DOHH2 (cell line): ENCODE measurements at regions not wholly inside any gene's neighbourhood (a gene's known extent, or its start where the extent isn't known, plus 50 kb on each side); places are given as distances from the start of the nearest gene placed in this dataset.
"Not testable (repeated sequence)": the region's sequence is repeated elsewhere in the genome, so short reads cannot be mapped to it uniquely, and the experiment has no call there.

Experiments used
- H3F3A ChIP-seq: fragments of 200-600 bp; sonication (generic), shearing (Covaris generic); 2 replicates; pipeline ENCODE4 v1.6.0; 2016; ENCODE audit warnings: antibody characterized with exemption, mild to moderate bottlenecking; ENCODE audit not compliant: control insufficient read depth, insufficient read depth
- H3K27ac ChIP-seq: fragments of 200-600 bp; sonication (generic); 2 replicates; pipeline ENCODE4 v1.5.1; 2014; ENCODE audit warnings: low read depth, mild to moderate bottlenecking, low read length, moderate library complexity
- H3K27me3 ChIP-seq: fragments of 200-600 bp; sonication (generic); 2 replicates; pipeline ENCODE4 v1.6.1; 2014; ENCODE audit warnings: mild to moderate bottlenecking, low read length, mixed read lengths; ENCODE audit not compliant: control insufficient read depth
- H3K36me3 ChIP-seq: fragments of 200-600 bp; sonication (generic); 2 replicates; pipeline ENCODE4 v1.6.1; 2014; ENCODE audit warnings: mild to moderate bottlenecking, low read length, moderate library complexity, mixed read lengths; ENCODE audit not compliant: control insufficient read depth
- H3K4me1 ChIP-seq: fragments of 200-600 bp; sonication (generic); 2 replicates; pipeline ENCODE4 v1.6.1; 2014; ENCODE audit warnings: mild to moderate bottlenecking, low read length, mixed read lengths; ENCODE audit not compliant: control insufficient read depth
- H3K4me2 ChIP-seq: fragments of 200-600 bp; sonication (generic); 2 replicates; pipeline ENCODE4 v1.6.0; 2014; ENCODE audit warnings: mild to moderate bottlenecking, low read length, moderate library complexity
- H3K4me3 ChIP-seq: fragments of 200-600 bp; sonication (generic); 2 replicates; pipeline ENCODE4 v1.5.1; 2014; ENCODE audit warnings: mild to moderate bottlenecking, low read length, mixed read lengths
- H3K79me2 ChIP-seq: fragments of 200-600 bp; sonication (generic); 2 replicates; pipeline ENCODE4 v1.6.1; 2014; ENCODE audit warnings: mild to moderate bottlenecking, low read length, mixed read lengths; ENCODE audit not compliant: control insufficient read depth
- H3K9me2 ChIP-seq: fragments of 200-600 bp; sonication (generic); replicated peaks from 2 replicates; pipeline ENCODE4 v1.6.1; 2014; ENCODE audit warnings: mild to moderate bottlenecking, low read length, mixed read lengths; ENCODE audit not compliant: control insufficient read depth
- H3K9me3 ChIP-seq: fragments of 200-600 bp; sonication (generic); 2 replicates; pipeline ENCODE4 v1.6.1; 2014; ENCODE audit warnings: antibody characterized with exemption, low read length, mixed read lengths; ENCODE audit not compliant: control insufficient read depth, insufficient read depth
- H4K20me1 ChIP-seq: fragments of 200-600 bp; sonication (generic); 2 replicates; pipeline ENCODE4 v1.6.0; 2014; ENCODE audit warnings: low read depth, mild to moderate bottlenecking, antibody characterized with exemption, low read length, moderate library complexity; ENCODE audit not compliant: control insufficient read depth, insufficient read depth
- EZH2phosphoT487 ChIP-seq: fragments of 200-600 bp; sonication (generic); IDR thresholded peaks from 2 replicates; pipeline ENCODE4 v1.6.1; 2017; ENCODE audit warnings: borderline replicate concordance, mild to moderate bottlenecking, antibody characterized with exemption, low read length, moderate library complexity, mixed read lengths
- TF ChIP-seq, protein P1 (sequence below): fragments of 200-600 bp; sonication (generic); IDR thresholded peaks from one replicate; pipeline ENCODE4 v1.5.1; 2014; ENCODE audit warnings: antibody characterized with exemption, mild to moderate bottlenecking, low read depth, low read length; ENCODE audit not compliant: poor library complexity, severe bottlenecking

DNA sequence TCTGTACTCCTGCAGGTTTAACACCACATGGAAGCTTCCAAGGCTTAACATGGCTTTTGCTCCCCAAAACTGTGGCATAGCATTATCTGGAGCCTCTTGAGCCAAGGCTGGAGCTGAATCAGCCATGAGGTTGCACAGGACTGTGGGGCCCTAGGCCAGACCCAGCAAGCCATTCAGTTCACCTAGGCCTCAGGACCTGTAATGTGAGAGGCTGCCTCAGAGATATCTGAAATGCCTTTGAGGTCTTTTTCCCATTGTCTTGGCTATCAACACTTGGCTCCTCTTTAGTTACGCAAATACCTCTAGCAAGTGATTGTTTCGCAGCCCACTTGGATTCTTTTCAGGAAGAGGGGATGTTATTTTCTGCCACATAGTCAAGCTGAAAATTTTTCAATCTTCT is 72.0 kb downstream of the VPREB1 start:
- Histone ChIP-seq H3K79me2 (peaks cover 35% of the 10 kb centered on the region), H3K27me3 (no peaks in the 10 kb centered on the region), H3K4me3 (no peak overlapping the region), H3K36me3 (peaks cover 65% of the 10 kb centered on the region), H4K20me1 (no peaks in the 10 kb centered on the region), H3K4me1 (peaks cover 39% of the 10 kb centered on the region), H3K4me2 (no peak overlapping the region), H3K27ac (0 out of 2 replicates have a peak overlapping the region, but pooled peaks have one; percentile 49), H3K9me3 (no peaks in the 10 kb centered on the region), H3F3A (peaks cover 16% of the 10 kb centered on the region; the same call in 1 of the 2 replicates), H3K9me2 (no peaks in the 10 kb centered on the region)
- no peak for TF ChIP-seq EZH2phosphoT487
- TF ChIP-seq, protein P1, sequence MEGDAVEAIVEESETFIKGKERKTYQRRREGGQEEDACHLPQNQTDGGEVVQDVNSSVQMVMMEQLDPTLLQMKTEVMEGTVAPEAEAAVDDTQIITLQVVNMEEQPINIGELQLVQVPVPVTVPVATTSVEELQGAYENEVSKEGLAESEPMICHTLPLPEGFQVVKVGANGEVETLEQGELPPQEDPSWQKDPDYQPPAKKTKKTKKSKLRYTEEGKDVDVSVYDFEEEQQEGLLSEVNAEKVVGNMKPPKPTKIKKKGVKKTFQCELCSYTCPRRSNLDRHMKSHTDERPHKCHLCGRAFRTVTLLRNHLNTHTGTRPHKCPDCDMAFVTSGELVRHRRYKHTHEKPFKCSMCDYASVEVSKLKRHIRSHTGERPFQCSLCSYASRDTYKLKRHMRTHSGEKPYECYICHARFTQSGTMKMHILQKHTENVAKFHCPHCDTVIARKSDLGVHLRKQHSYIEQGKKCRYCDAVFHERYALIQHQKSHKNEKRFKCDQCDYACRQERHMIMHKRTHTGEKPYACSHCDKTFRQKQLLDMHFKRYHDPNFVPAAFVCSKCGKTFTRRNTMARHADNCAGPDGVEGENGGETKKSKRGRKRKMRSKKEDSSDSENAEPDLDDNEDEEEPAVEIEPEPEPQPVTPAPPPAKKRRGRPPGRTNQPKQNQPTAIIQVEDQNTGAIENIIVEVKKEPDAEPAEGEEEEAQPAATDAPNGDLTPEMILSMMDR = no peak

DNA sequence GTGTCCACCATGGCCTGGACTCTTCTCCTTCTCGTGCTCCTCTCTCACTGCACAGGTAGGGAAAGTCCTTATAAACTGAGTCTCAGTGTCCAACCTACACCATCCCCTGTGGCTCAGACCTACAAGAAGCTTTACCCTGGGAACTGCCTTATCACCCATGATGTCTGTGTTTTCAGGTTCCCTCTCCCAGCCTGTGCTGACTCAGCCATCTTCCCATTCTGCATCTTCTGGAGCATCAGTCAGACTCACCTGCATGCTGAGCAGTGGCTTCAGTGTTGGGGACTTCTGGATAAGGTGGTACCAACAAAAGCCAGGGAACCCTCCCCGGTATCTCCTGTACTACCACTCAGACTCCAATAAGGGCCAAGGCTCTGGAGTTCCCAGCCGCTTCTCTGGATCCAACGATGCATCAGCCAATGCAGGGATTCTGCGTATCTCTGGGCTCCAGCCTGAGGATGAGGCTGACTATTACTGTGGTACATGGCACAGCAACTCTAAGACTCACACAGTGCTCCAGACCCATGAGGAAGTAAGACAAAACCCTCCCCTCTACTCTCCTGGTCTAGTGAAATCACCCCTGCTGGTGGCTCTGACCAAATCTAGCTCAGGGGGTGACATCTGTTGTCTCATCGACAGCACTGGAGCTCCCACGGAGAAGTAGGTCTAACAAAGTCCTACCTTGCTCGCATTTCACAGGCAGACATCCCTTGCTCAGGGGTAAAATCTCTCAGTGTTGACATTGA is 74.3 kb downstream of the VPREB1 start:
- TF ChIP-seq EZH2phosphoT487 = no peak
- TF ChIP-seq, protein P1 = no peak
- Histone ChIP-seq H3K27me3 (no peaks in the 10 kb centered on the region), H4K20me1 (no peaks in the 10 kb centered on the region), H3K4me2 (peak overlapping the region; percentile 58), H3K79me2 (peaks cover 25% of the 10 kb centered on the region), H3K4me1 (peaks cover 58% of the 10 kb centered on the region), H3K4me3 (no peak overlapping the region), H3F3A (peaks cover 16% of the 10 kb centered on the region; the same call in 1 of the 2 replicates), H3K36me3 (peaks cover 80% of the 10 kb centered on the region), H3K27ac (peak overlapping the region; percentile 49), H3K9me2 (no peaks in the 10 kb centered on the region), H3K9me3 (no peaks in the 10 kb centered on the region)

DNA sequence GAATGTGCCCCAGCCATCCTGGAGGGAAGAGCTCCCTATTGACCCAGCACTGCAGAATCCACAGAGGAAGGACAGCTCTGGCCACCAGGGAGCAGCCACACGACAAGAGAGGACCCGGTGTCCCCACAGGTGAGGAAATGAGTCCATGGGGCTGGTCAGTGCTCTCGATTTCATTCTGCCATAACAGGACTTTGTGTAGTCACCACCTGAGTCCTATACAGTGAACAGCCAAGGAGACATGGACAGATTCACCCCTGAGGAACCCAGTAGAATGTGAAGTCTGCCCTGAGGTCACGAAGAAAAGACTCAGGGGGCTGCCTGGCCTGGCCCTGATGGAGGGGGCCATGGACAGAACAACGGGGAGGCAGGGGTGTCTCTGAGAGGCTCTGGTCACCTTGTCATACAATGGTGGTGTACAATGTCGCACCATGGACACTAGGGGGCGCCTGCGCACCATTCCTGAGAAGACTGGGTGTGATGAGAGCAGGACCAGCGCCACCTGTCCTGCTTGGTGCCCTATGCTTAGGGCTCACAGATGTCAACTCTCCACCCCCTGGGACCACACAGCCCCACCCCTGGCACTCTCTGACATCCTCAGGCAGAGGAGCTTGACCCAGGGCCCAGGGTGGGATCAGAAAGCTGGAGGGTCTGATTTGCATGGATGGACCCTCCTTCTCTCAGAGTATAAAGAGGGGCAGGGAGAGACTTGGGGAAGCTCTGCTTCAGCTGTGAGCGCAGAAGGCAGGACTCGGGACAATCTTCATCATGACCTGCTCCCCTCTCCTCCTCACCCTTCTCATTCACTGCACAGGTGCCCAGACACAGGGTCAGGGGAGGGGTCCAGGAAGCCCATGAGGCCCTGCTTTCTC is 77.4 kb downstream of the VPREB1 start:
- TF ChIP-seq, protein P1 = peak; percentile 88
- H3K4me3 ChIP-seq, H4K20me1 ChIP-seq, H3K9me2 ChIP-seq, H3K27me3 ChIP-seq, H3K4me2 ChIP-seq, H3K79me2 ChIP-seq, H3K9me3 ChIP-seq: not testable (repeated sequence)
- H3K4me1 ChIP-seq = peaks cover 46% of the 10 kb centered on the region
- H3K36me3 ChIP-seq = peaks cover 61% of the 10 kb centered on the region
- 0 out of 2 replicates have a peak overlapping the region, but pooled peaks have one; percentile 9 for H3K27ac ChIP-seq
- peaks cover 20% of the 10 kb centered on the region for H3F3A ChIP-seq
